DOHH2 (cell line): ENCODE measurements at regions not wholly inside any gene's neighbourhood (a gene's known extent, or its start where the extent isn't known, plus 50 kb on each side); places are given as distances from the start of the nearest gene placed in this dataset.

Experiments used
- H3F3A ChIP-seq: fragments of 200-600 bp; sonication (generic), shearing (Covaris generic); 2 replicates; pipeline ENCODE4 v1.6.0; 2016; ENCODE audit warnings: antibody characterized with exemption, mild to moderate bottlenecking; ENCODE audit not compliant: control insufficient read depth, insufficient read depth
- H3K27ac ChIP-seq: fragments of 200-600 bp; sonication (generic); 2 replicates; pipeline ENCODE4 v1.5.1; 2014; ENCODE audit warnings: low read depth, mild to moderate bottlenecking, low read length, moderate library complexity
- H3K27me3 ChIP-seq: fragments of 200-600 bp; sonication (generic); 2 replicates; pipeline ENCODE4 v1.6.1; 2014; ENCODE audit warnings: mild to moderate bottlenecking, low read length, mixed read lengths; ENCODE audit not compliant: control insufficient read depth
- H3K36me3 ChIP-seq: fragments of 200-600 bp; sonication (generic); 2 replicates; pipeline ENCODE4 v1.6.1; 2014; ENCODE audit warnings: mild to moderate bottlenecking, low read length, moderate library complexity, mixed read lengths; ENCODE audit not compliant: control insufficient read depth
- H3K4me1 ChIP-seq: fragments of 200-600 bp; sonication (generic); 2 replicates; pipeline ENCODE4 v1.6.1; 2014; ENCODE audit warnings: mild to moderate bottlenecking, low read length, mixed read lengths; ENCODE audit not compliant: control insufficient read depth
- H3K4me2 ChIP-seq: fragments of 200-600 bp; sonication (generic); 2 replicates; pipeline ENCODE4 v1.6.0; 2014; ENCODE audit warnings: mild to moderate bottlenecking, low read length, moderate library complexity
- H3K4me3 ChIP-seq: fragments of 200-600 bp; sonication (generic); 2 replicates; pipeline ENCODE4 v1.5.1; 2014; ENCODE audit warnings: mild to moderate bottlenecking, low read length, mixed read lengths
- H3K79me2 ChIP-seq: fragments of 200-600 bp; sonication (generic); 2 replicates; pipeline ENCODE4 v1.6.1; 2014; ENCODE audit warnings: mild to moderate bottlenecking, low read length, mixed read lengths; ENCODE audit not compliant: control insufficient read depth
- H3K9me2 ChIP-seq: fragments of 200-600 bp; sonication (generic); replicated peaks from 2 replicates; pipeline ENCODE4 v1.6.1; 2014; ENCODE audit warnings: mild to moderate bottlenecking, low read length, mixed read lengths; ENCODE audit not compliant: control insufficient read depth
- H3K9me3 ChIP-seq: fragments of 200-600 bp; sonication (generic); 2 replicates; pipeline ENCODE4 v1.6.1; 2014; ENCODE audit warnings: antibody characterized with exemption, low read length, mixed read lengths; ENCODE audit not compliant: control insufficient read depth, insufficient read depth
- H4K20me1 ChIP-seq: fragments of 200-600 bp; sonication (generic); 2 replicates; pipeline ENCODE4 v1.6.0; 2014; ENCODE audit warnings: low read depth, mild to moderate bottlenecking, antibody characterized with exemption, low read length, moderate library complexity; ENCODE audit not compliant: control insufficient read depth, insufficient read depth
- EZH2phosphoT487 ChIP-seq: fragments of 200-600 bp; sonication (generic); IDR thresholded peaks from 2 replicates; pipeline ENCODE4 v1.6.1; 2017; ENCODE audit warnings: borderline replicate concordance, mild to moderate bottlenecking, antibody characterized with exemption, low read length, moderate library complexity, mixed read lengths
- TF ChIP-seq, protein P1 (sequence below): fragments of 200-600 bp; sonication (generic); IDR thresholded peaks from one replicate; pipeline ENCODE4 v1.5.1; 2014; ENCODE audit warnings: antibody characterized with exemption, mild to moderate bottlenecking, low read depth, low read length; ENCODE audit not compliant: poor library complexity, severe bottlenecking

- H3K4me3 ChIP-seq: no peak overlapping the region
- no peaks in the 10 kb centered on the region for H4K20me1 ChIP-seq
- H3K4me1 ChIP-seq: no peaks in the 10 kb centered on the region
- H3K9me3 ChIP-seq: no peaks in the 10 kb centered on the region
- no peak overlapping the region for H3K27ac ChIP-seq
- no peaks in the 10 kb centered on the region for H3K79me2 ChIP-seq
- no peaks in the 10 kb centered on the region for H3F3A ChIP-seq
- H3K4me2 ChIP-seq: no peak overlapping the region
- no peaks in the 10 kb centered on the region for H3K36me3 ChIP-seq
- H3K9me2 ChIP-seq: no peaks in the 10 kb centered on the region
- peaks cover 16% of the 10 kb centered on the region for H3K27me3 ChIP-seq
- no peak for TF ChIP-seq EZH2phosphoT487
- TF ChIP-seq, protein P1, sequence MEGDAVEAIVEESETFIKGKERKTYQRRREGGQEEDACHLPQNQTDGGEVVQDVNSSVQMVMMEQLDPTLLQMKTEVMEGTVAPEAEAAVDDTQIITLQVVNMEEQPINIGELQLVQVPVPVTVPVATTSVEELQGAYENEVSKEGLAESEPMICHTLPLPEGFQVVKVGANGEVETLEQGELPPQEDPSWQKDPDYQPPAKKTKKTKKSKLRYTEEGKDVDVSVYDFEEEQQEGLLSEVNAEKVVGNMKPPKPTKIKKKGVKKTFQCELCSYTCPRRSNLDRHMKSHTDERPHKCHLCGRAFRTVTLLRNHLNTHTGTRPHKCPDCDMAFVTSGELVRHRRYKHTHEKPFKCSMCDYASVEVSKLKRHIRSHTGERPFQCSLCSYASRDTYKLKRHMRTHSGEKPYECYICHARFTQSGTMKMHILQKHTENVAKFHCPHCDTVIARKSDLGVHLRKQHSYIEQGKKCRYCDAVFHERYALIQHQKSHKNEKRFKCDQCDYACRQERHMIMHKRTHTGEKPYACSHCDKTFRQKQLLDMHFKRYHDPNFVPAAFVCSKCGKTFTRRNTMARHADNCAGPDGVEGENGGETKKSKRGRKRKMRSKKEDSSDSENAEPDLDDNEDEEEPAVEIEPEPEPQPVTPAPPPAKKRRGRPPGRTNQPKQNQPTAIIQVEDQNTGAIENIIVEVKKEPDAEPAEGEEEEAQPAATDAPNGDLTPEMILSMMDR: peak; percentile 65
Observed at GRCh38 chr6:797479-798077, 104.6 kb upstream of the EXOC2 start.

- H3K4me3 ChIP-seq: no peak overlapping the region
- peaks cover 16% of the 10 kb centered on the region for H3K27me3 ChIP-seq
- H3F3A ChIP-seq: no peaks in the 10 kb centered on the region
- no peaks in the 10 kb centered on the region for H4K20me1 ChIP-seq
- no peaks in the 10 kb centered on the region for H3K9me3 ChIP-seq
- H3K27ac ChIP-seq: no peak overlapping the region
- TF ChIP-seq EZH2phosphoT487: no peak
- TF ChIP-seq, protein P1: no peak
- H3K36me3 ChIP-seq: no peaks in the 10 kb centered on the region
- H3K79me2 ChIP-seq: no peaks in the 10 kb centered on the region
- no peaks in the 10 kb centered on the region for H3K4me1 ChIP-seq
- H3K9me2 ChIP-seq: no peaks in the 10 kb centered on the region
- H3K4me2 ChIP-seq: no peak overlapping the region
Observed at GRCh38 chr6:795046-795685, 102.2 kb upstream of the EXOC2 start.

GRCh38 chr6:793261-793660 lies 100.3 kb upstream of the EXOC2 start:
- Histone ChIP-seq H3K9me2 (no peaks in the 10 kb centered on the region), H3K79me2 (no peaks in the 10 kb centered on the region), H3F3A (no peaks in the 10 kb centered on the region), H3K4me3 (no peak overlapping the region), H3K27ac (no peak overlapping the region), H4K20me1 (no peaks in the 10 kb centered on the region), H3K27me3 (peaks cover 16% of the 10 kb centered on the region), H3K4me2 (no peak overlapping the region), H3K36me3 (no peaks in the 10 kb centered on the region), H3K9me3 (no peaks in the 10 kb centered on the region), H3K4me1 (no peaks in the 10 kb centered on the region)
- TF ChIP-seq EZH2phosphoT487: no peak
- TF ChIP-seq, protein P1: no peak
